ENCODE measurements at regions not wholly inside any gene's neighbourhood (a gene's known extent, or its start where the extent isn't known, plus 50 kb on each side); places are given as distances from the start of the nearest gene placed in this dataset.

- Histone ChIP-seq H3K9me3 (replicated peaks; ENCODE audit: insufficient read depth, low read length) (no peaks in the 10 kb centered on the region), H2AFZ (ENCODE audit: low read length) (no peak overlapping the region), H3K9me2 (replicated peaks; ENCODE audit: insufficient read depth, low read length) (no peaks in the 10 kb centered on the region), H3F3A (ENCODE audit: insufficient read depth, low read length) (no peaks in the 10 kb centered on the region), H3K4me2 (ENCODE audit: low read depth, low read length) (no peak overlapping the region), H3K79me2 (ENCODE audit: low read length) (no peaks in the 10 kb centered on the region), H3K27ac (ENCODE audit: low read length) (no peak overlapping the region), H3K4me3 (ENCODE audit: low read length) (no peak overlapping the region), H3K4me1 (ENCODE audit: low read length) (no peaks in the 10 kb centered on the region), H3K9ac (ENCODE audit: low read length) (no peak overlapping the region), H4K20me1 (ENCODE audit: insufficient read depth, low read length) (no peaks in the 10 kb centered on the region), H3K36me3 (replicated peaks; ENCODE audit: insufficient read depth, low read length) (no peaks in the 10 kb centered on the region), H3K27me3 (replicated peaks; ENCODE audit: insufficient read depth, low read length) (no peaks in the 10 kb centered on the region)
- no peak for TF ChIP-seq EZH2 (optimal IDR thresholded peaks at IDR 0.05; ENCODE audit: low read depth, low read length)
- no peak for TF ChIP-seq CTCF (IDR thresholded peaks at IDR 0.05; ENCODE audit: low read length)
- no peak for TF ChIP-seq EZH2phosphoT487 (IDR thresholded peaks at IDR 0.05; ENCODE audit: low read length)
- DNase-seq: no peak
These were observed 470.6 kb upstream of the HS6ST1 start for GRCh38 chr2:128789221-128789620.

GRCh38 chr2:128789776-128790455 lies 471.2 kb upstream of the HS6ST1 start:
- no peak for DNase-seq
- Histone ChIP-seq H4K20me1 (ENCODE audit: insufficient read depth, low read length) (no peaks in the 10 kb centered on the region), H3F3A (ENCODE audit: insufficient read depth, low read length) (no peaks in the 10 kb centered on the region), H3K9me2 (replicated peaks; ENCODE audit: insufficient read depth, low read length) (no peaks in the 10 kb centered on the region), H3K4me2 (ENCODE audit: low read depth, low read length) (no peak overlapping the region), H3K27me3 (replicated peaks; ENCODE audit: insufficient read depth, low read length) (no peaks in the 10 kb centered on the region), H3K9ac (ENCODE audit: low read length) (no peak overlapping the region), H3K27ac (ENCODE audit: low read length) (no peak overlapping the region), H3K79me2 (ENCODE audit: low read length) (no peaks in the 10 kb centered on the region), H3K9me3 (replicated peaks; ENCODE audit: insufficient read depth, low read length) (no peaks in the 10 kb centered on the region), H3K36me3 (replicated peaks; ENCODE audit: insufficient read depth, low read length) (no peaks in the 10 kb centered on the region), H3K4me1 (ENCODE audit: low read length) (no peaks in the 10 kb centered on the region), H3K4me3 (ENCODE audit: low read length) (no peak overlapping the region), H2AFZ (ENCODE audit: low read length) (no peak overlapping the region)
- TF ChIP-seq EZH2 (optimal IDR thresholded peaks at IDR 0.05; ENCODE audit: low read depth, low read length): no peak

- TF ChIP-seq EZH2phosphoT487 (IDR thresholded peaks at IDR 0.05; ENCODE audit: low read length) (no peak), EZH2 (optimal IDR thresholded peaks at IDR 0.05; ENCODE audit: low read depth, low read length) (no peak)
- Histone ChIP-seq H3K79me2 (ENCODE audit: low read length) (no peaks in the 10 kb centered on the region), H3K4me1 (ENCODE audit: low read length) (no peaks in the 10 kb centered on the region), H3K27me3 (replicated peaks; ENCODE audit: insufficient read depth, low read length) (no peaks in the 10 kb centered on the region), H2AFZ (ENCODE audit: low read length) (no peak overlapping the region), H3K9me3 (replicated peaks; ENCODE audit: insufficient read depth, low read length) (no peaks in the 10 kb centered on the region), H4K20me1 (ENCODE audit: insufficient read depth, low read length) (no peaks in the 10 kb centered on the region), H3K4me2 (ENCODE audit: low read depth, low read length) (no peak overlapping the region), H3K27ac (ENCODE audit: low read length) (no peak overlapping the region), H3K9me2 (replicated peaks; ENCODE audit: insufficient read depth, low read length) (no peaks in the 10 kb centered on the region), H3K36me3 (replicated peaks; ENCODE audit: insufficient read depth, low read length) (no peaks in the 10 kb centered on the region), H3F3A (ENCODE audit: insufficient read depth, low read length) (no peaks in the 10 kb centered on the region), H3K9ac (ENCODE audit: low read length) (no peak overlapping the region), H3K4me3 (ENCODE audit: low read length) (no peak overlapping the region)
- no peak for DNase-seq
These were observed 471.9 kb upstream of the HS6ST1 start for GRCh38 chr2:128790541-128791001.

GRCh38 chr2:128791120-128791984 lies 472.7 kb upstream of the HS6ST1 start:
- H3K9me3 ChIP-seq (replicated peaks; ENCODE audit: insufficient read depth, low read length): no peaks in the 10 kb centered on the region
- no peaks in the 10 kb centered on the region for H3F3A ChIP-seq (ENCODE audit: insufficient read depth, low read length)
- TF ChIP-seq CTCF (IDR thresholded peaks at IDR 0.05; ENCODE audit: low read length): no peak
- TF ChIP-seq EZH2 (optimal IDR thresholded peaks at IDR 0.05; ENCODE audit: low read depth, low read length): no peak
- TF ChIP-seq EZH2phosphoT487 (IDR thresholded peaks at IDR 0.05; ENCODE audit: low read length): no peak
- H3K27me3 ChIP-seq (replicated peaks; ENCODE audit: insufficient read depth, low read length): no peaks in the 10 kb centered on the region
- no peak overlapping the region for H3K4me2 ChIP-seq (ENCODE audit: low read depth, low read length)
- no peaks in the 10 kb centered on the region for H4K20me1 ChIP-seq (ENCODE audit: insufficient read depth, low read length)
- no peak for DNase-seq
- H3K36me3 ChIP-seq (replicated peaks; ENCODE audit: insufficient read depth, low read length): no peaks in the 10 kb centered on the region
- no peak overlapping the region for H3K9ac ChIP-seq (ENCODE audit: low read length)
- no peak overlapping the region for H3K27ac ChIP-seq (ENCODE audit: low read length)
- H3K9me2 ChIP-seq (replicated peaks; ENCODE audit: insufficient read depth, low read length): no peaks in the 10 kb centered on the region
- H3K4me3 ChIP-seq (ENCODE audit: low read length): no peak overlapping the region
- no peaks in the 10 kb centered on the region for H3K79me2 ChIP-seq (ENCODE audit: low read length)
- H2AFZ ChIP-seq (ENCODE audit: low read length): no peak overlapping the region
- H3K4me1 ChIP-seq (ENCODE audit: low read length): no peaks in the 10 kb centered on the region
